ENCODE measurements at regions not wholly inside any gene's neighbourhood (a gene's known extent, or its start where the extent isn't known, plus 50 kb on each side); places are given as distances from the start of the nearest gene placed in this dataset.

- Histone ChIP-seq H3K27me3 (ENCODE audit: control insufficient read depth, insufficient read depth, low read length) (no peaks in the 10 kb centered on the region), H3K4me3 (ENCODE audit: low read depth, low read length) (no peak overlapping the region), H3K27ac (ENCODE audit: low read depth, low read length) (no peak overlapping the region), H3K4me1 (ENCODE audit: control insufficient read depth, insufficient read depth, low read length) (peaks cover 10% of the 10 kb centered on the region), H3K36me3 (ENCODE audit: control insufficient read depth, insufficient read depth, low read length) (no peaks in the 10 kb centered on the region), H3K9me3 (ENCODE audit: control insufficient read depth, insufficient read depth, low read length) (no peaks in the 10 kb centered on the region)
- no peak for DNase-seq (ENCODE audit: low read depth in 4 of 6, low spot score in 6 of 6)
- WGBS (ENCODE audit: insufficient coverage): 88% methylated on average over 1 of the region's 1 CpG
Observed at GRCh38 chr3:107982165-107982564, 108.7 kb downstream of the CD47 start.

GRCh38 chr3:107981471-107982111 is 109.2 kb downstream of the CD47 start:
- DNase-seq (ENCODE audit: low read depth in 4 of 6, low spot score in 6 of 6): peak in 2 of 6 donors; percentile 55 to 69
- no peaks in the 10 kb centered on the region for H3K36me3 ChIP-seq (ENCODE audit: control insufficient read depth, insufficient read depth, low read length)
- H3K27me3 ChIP-seq (ENCODE audit: control insufficient read depth, insufficient read depth, low read length): no peaks in the 10 kb centered on the region
- WGBS (ENCODE audit: insufficient coverage): 46% methylated on average over 6 of the region's 7 CpGs
- no peak overlapping the region for H3K27ac ChIP-seq (ENCODE audit: low read depth, low read length)
- H3K4me1 ChIP-seq (ENCODE audit: control insufficient read depth, insufficient read depth, low read length): peaks cover 10% of the 10 kb centered on the region
- H3K4me3 ChIP-seq (ENCODE audit: low read depth, low read length): no peak overlapping the region
- H3K9me3 ChIP-seq (ENCODE audit: control insufficient read depth, insufficient read depth, low read length): no peaks in the 10 kb centered on the region

- H3K9me3 ChIP-seq (ENCODE audit: control insufficient read depth, insufficient read depth, low read length): no peaks in the 10 kb centered on the region
- H3K4me1 ChIP-seq (ENCODE audit: control insufficient read depth, insufficient read depth, low read length): peaks cover 10% of the 10 kb centered on the region
- no peaks in the 10 kb centered on the region for H3K36me3 ChIP-seq (ENCODE audit: control insufficient read depth, insufficient read depth, low read length)
- WGBS (ENCODE audit: insufficient coverage): 56% methylated on average over 6 of the region's 6 CpGs
- DNase-seq (ENCODE audit: low read depth in 4 of 6, low spot score in 6 of 6): no peak
- no peak overlapping the region for H3K27ac ChIP-seq (ENCODE audit: low read depth, low read length)
- no peak overlapping the region for H3K4me3 ChIP-seq (ENCODE audit: low read depth, low read length)
- H3K27me3 ChIP-seq (ENCODE audit: control insufficient read depth, insufficient read depth, low read length): no peaks in the 10 kb centered on the region
Observed at GRCh38 chr3:107979538-107979937, 111.3 kb downstream of the CD47 start.

GRCh38 chr3:107978131-107979055 is 112.4 kb downstream of the CD47 start:
- no peaks in the 10 kb centered on the region for H3K9me3 ChIP-seq (ENCODE audit: control insufficient read depth, insufficient read depth, low read length)
- DNase-seq (ENCODE audit: low read depth in 4 of 6, low spot score in 6 of 6): peak in 2 of 6 donors; percentile 20 to 74
- H3K4me3 ChIP-seq (ENCODE audit: low read depth, low read length): no peak overlapping the region
- peaks cover 10% of the 10 kb centered on the region for H3K4me1 ChIP-seq (ENCODE audit: control insufficient read depth, insufficient read depth, low read length)
- no peaks in the 10 kb centered on the region for H3K27me3 ChIP-seq (ENCODE audit: control insufficient read depth, insufficient read depth, low read length)
- H3K27ac ChIP-seq (ENCODE audit: low read depth, low read length): no peak overlapping the region
- H3K36me3 ChIP-seq (ENCODE audit: control insufficient read depth, insufficient read depth, low read length): no peaks in the 10 kb centered on the region
- 42% methylated on average over 3 of the region's 6 CpGs for WGBS (ENCODE audit: insufficient coverage)

- no peaks in the 10 kb centered on the region for H3K27me3 ChIP-seq (ENCODE audit: control insufficient read depth, insufficient read depth, low read length)
- DNase-seq (ENCODE audit: low read depth in 4 of 6, low spot score in 6 of 6): peak in 1 of 6 donors; percentile 75
- H3K9me3 ChIP-seq (ENCODE audit: control insufficient read depth, insufficient read depth, low read length): no peaks in the 10 kb centered on the region
- no peaks in the 10 kb centered on the region for H3K36me3 ChIP-seq (ENCODE audit: control insufficient read depth, insufficient read depth, low read length)
- no peak overlapping the region for H3K27ac ChIP-seq (ENCODE audit: low read depth, low read length)
- peaks cover 10% of the 10 kb centered on the region for H3K4me1 ChIP-seq (ENCODE audit: control insufficient read depth, insufficient read depth, low read length)
- 88% methylated on average over 5 of the region's 9 CpGs for WGBS (ENCODE audit: insufficient coverage)
- no peak overlapping the region for H3K4me3 ChIP-seq (ENCODE audit: low read depth, low read length)
Observed at GRCh38 chr3:107977221-107978130, 113.4 kb downstream of the CD47 start.

- DNase-seq (ENCODE audit: low read depth in 4 of 6, low spot score in 6 of 6): peak in 1 of 6 donors; percentile 42
Observed at GRCh38 chr3:107976202-107976800, 114.5 kb downstream of the CD47 start.

GRCh38 chr3:107975529-107976201 is 115.2 kb downstream of the CD47 start:
- Histone ChIP-seq H3K27me3 (ENCODE audit: control insufficient read depth, insufficient read depth, low read length) (no peaks in the 10 kb centered on the region), H3K9me3 (ENCODE audit: control insufficient read depth, insufficient read depth, low read length) (no peaks in the 10 kb centered on the region), H3K27ac (ENCODE audit: low read depth, low read length) (no peak overlapping the region), H3K36me3 (ENCODE audit: control insufficient read depth, insufficient read depth, low read length) (no peaks in the 10 kb centered on the region), H3K4me1 (ENCODE audit: control insufficient read depth, insufficient read depth, low read length) (peaks cover 7% of the 10 kb centered on the region), H3K4me3 (ENCODE audit: low read depth, low read length) (no peak overlapping the region)
- no peak for DNase-seq (ENCODE audit: low read depth in 4 of 6, low spot score in 6 of 6)
- WGBS (ENCODE audit: insufficient coverage): 100% methylated on average over 1 of the region's 3 CpGs

More at GRCh38 chr3:107976202-107976800, 114.5 kb downstream of the CD47 start:
- H3K4me1 ChIP-seq (ENCODE audit: control insufficient read depth, insufficient read depth, low read length): peaks cover 7% of the 10 kb centered on the region
- no peak overlapping the region for H3K27ac ChIP-seq (ENCODE audit: low read depth, low read length)
- no peak overlapping the region for H3K4me3 ChIP-seq (ENCODE audit: low read depth, low read length)
- no peaks in the 10 kb centered on the region for H3K9me3 ChIP-seq (ENCODE audit: control insufficient read depth, insufficient read depth, low read length)
- no peaks in the 10 kb centered on the region for H3K27me3 ChIP-seq (ENCODE audit: control insufficient read depth, insufficient read depth, low read length)
- 52% methylated on average over 3 of the region's 5 CpGs for WGBS (ENCODE audit: insufficient coverage)
- H3K36me3 ChIP-seq (ENCODE audit: control insufficient read depth, insufficient read depth, low read length): no peaks in the 10 kb centered on the region

GRCh38 chr3:107973961-107974360 is 116.9 kb downstream of the CD47 start:
- no peaks in the 10 kb centered on the region for H3K27me3 ChIP-seq (ENCODE audit: control insufficient read depth, insufficient read depth, low read length)
- no CpG with 5 or more reads among the region's 4 CpGs for WGBS (ENCODE audit: insufficient coverage)

More at GRCh38 chr3:107973961-107974360, 116.9 kb downstream of the CD47 start:
- H3K36me3 ChIP-seq (ENCODE audit: control insufficient read depth, insufficient read depth, low read length): no peaks in the 10 kb centered on the region
- H3K4me1 ChIP-seq (ENCODE audit: control insufficient read depth, insufficient read depth, low read length): peaks cover 13% of the 10 kb centered on the region
- H3K9me3 ChIP-seq (ENCODE audit: control insufficient read depth, insufficient read depth, low read length): no peaks in the 10 kb centered on the region
- no peak overlapping the region for H3K4me3 ChIP-seq (ENCODE audit: low read depth, low read length)
- no peak for DNase-seq (ENCODE audit: low read depth in 4 of 6, low spot score in 6 of 6)
- H3K27ac ChIP-seq (ENCODE audit: low read depth, low read length): no peak overlapping the region

Measured in spinal cord (tissue), 9 donors.